ENCODE measurements at regions not wholly inside any gene's neighbourhood (a gene's known extent, or its start where the extent isn't known, plus 50 kb on each side); places are given as distances from the start of the nearest gene placed in this dataset.

- DNase-seq (ENCODE audit: low spot score), result no peak
These were observed 121.0 kb upstream of the PRDM1 start for GRCh38 chr6:105964979-105965760.

- no peak for DNase-seq (ENCODE audit: low spot score)
These were observed 132.0 kb upstream of the PRDM1 start for GRCh38 chr6:105954148-105954547.

GRCh38 chr6:105952772-105953690 lies 133.1 kb upstream of the PRDM1 start:
- no peak for DNase-seq (ENCODE audit: low spot score)

DNA sequence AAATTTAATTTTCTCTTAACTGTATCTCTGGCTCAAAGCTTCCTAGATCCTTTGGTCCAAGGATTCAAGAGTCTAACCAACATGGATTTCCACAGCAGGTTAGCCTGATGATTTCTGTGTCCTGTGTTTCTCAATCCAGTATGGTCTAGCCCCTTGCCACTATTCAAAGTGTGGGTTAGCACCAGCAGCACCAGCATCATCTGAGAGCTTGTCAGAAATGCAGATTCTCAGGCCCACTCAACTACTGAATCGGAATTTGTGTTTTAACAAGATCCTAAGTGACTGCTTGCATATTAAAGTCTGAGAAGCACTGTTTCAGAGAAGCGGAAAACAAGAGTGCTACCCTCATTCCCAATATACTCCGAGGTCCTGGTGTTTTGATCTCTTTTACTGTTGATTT lies 133.8 kb upstream of the PRDM1 start:
- no peak for DNase-seq (ENCODE audit: low spot score)

- no peak for DNase-seq (ENCODE audit: low spot score)
These were observed 134.8 kb upstream of the PRDM1 start for GRCh38 chr6:105951322-105951721.

- DNase-seq (ENCODE audit: low spot score), result peak; percentile 51
These were observed 136.3 kb upstream of the PRDM1 start for GRCh38 chr6:105949869-105950268.

DNA sequence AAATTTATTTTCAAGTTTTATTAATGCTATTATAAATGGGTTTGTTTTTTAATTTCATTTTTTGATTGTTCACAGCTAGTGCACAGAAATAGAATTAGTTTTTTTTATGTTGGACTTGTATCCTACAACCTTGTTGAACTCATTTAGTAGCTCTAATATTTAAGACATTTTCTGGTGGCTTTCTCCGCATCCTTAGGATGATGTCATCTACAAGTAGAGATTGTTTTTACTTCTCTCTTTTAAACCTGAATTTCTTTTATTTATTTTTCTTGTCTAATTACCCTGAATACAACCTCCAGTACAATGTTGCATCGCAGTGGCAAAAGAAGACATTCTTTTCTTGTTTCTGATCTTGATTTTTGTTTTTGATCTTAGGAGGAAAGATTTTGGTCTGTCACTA lies 142.6 kb upstream of the PRDM1 start:
- no peak for DNase-seq (ENCODE audit: low spot score)

- no peak for DNase-seq (ENCODE audit: low spot score)
These were observed 144.3 kb upstream of the PRDM1 start for GRCh38 chr6:105941621-105942412.

GRCh38 chr6:105940990-105941389 lies 145.1 kb upstream of the PRDM1 start:
- DNase-seq (ENCODE audit: low spot score), result no peak

GRCh38 chr6:105936972-105937371 lies 149.2 kb upstream of the PRDM1 start:
- DNase-seq (ENCODE audit: low spot score), result no peak

DNA sequence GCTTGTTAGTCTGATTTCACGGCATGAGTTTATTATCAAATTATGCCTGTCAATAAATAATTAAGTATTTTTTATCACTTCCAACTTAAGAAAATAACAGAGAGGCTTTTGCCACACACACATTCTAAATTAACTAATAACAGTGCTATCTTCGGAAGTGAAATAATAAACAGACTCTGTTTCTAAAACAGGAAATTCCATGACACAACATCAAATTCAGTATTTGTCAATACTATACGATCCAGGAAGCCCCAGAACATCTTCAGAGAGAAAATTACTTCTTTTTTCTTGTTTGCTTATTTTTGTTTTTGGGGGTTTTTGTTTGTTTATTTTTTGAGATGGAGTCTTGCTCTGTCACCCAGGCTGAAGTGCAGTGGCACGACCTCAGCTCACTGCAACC lies 150.7 kb upstream of the PRDM1 start:
- no peak for DNase-seq (ENCODE audit: low spot score)

DNA sequence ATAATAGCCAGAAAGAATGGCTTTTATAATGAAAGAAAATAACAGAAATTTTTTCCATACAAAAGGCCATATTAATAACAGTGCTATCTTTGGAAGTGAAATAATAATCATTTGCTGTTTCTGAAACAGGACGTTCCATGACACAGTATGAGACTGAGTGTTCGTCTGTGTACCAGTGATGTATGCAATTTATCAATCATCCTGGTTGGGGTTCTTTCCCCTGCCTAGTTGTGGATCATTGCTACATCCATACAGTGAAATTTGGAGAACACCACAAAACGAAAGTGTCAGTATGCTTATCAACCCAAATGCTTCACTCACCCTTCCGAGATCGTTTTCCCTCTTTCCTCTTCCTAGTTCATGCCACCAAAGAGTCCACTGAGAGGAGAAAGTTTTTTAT lies 151.4 kb upstream of the PRDM1 start:
- DNase-seq (ENCODE audit: low spot score), result no peak

DNA sequence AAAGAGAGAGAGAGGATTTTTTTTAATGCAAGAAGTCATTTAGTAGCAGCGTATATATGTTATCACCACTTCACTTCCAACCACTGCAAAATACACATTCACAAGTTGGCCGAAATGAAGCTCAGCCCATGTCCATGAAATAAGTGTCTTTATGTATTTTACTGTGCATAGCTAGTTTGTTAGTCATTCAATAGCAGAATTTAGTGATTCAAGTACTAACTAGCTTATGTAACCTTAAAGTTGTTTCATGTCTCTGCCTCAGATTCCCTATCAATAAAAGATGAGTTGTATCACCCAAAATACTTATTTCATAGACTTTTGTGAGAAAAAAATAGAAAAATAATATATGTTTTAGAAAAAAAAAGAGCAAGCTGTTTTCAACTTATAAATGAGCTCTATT lies 153.7 kb upstream of the PRDM1 start:
- no peak for DNase-seq (ENCODE audit: low spot score)

GRCh38 chr6:105929626-105930025 lies 156.5 kb upstream of the PRDM1 start:
- no peak for DNase-seq (ENCODE audit: low spot score)

GRCh38 chr6:105926318-105926717 lies 159.8 kb upstream of the PRDM1 start:
- DNase-seq (ENCODE audit: low spot score), result no peak

GRCh38 chr6:105925706-105926105 lies 160.4 kb upstream of the PRDM1 start:
- DNase-seq (ENCODE audit: low spot score), result no peak

DNA sequence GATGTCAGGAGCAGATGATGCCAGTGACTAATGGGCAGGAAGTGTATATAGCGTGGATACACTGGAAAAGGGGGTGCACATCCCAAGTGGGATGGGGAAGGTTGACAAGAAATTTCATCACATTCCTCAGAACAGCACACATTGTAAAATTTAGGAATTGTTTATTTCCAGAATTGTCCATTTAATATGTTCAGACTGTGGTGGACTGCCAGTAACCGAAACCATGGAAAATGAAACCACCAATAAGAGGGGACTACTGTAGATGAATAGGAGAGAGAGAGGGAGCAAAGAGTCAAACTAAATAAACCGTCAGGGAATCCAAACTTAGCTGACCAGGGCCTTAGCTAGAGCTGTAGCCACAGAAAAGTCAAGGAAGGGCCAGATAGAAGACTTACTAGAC lies 164.4 kb upstream of the PRDM1 start:
- DNase-seq (ENCODE audit: low spot score), result no peak

DNA sequence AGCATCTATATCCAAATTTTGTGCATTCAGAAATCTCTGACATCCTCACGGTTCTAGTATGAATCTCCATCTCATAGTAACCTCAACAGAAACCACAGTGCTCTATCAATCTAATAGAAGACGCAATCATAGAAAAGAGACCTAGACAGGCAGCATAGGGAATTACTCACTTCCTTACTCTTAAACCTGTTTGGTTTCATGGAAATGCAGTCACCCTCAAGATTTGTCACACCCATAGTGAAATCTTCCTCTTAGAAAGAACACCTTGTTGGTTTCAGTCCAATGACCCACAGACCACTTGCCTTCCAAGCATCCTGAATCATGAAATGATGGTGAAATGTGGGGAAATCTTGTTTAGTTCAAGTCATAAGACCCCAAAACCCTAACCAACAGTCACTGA lies 166.1 kb upstream of the PRDM1 start:
- no peak for DNase-seq (ENCODE audit: low spot score)

DNA sequence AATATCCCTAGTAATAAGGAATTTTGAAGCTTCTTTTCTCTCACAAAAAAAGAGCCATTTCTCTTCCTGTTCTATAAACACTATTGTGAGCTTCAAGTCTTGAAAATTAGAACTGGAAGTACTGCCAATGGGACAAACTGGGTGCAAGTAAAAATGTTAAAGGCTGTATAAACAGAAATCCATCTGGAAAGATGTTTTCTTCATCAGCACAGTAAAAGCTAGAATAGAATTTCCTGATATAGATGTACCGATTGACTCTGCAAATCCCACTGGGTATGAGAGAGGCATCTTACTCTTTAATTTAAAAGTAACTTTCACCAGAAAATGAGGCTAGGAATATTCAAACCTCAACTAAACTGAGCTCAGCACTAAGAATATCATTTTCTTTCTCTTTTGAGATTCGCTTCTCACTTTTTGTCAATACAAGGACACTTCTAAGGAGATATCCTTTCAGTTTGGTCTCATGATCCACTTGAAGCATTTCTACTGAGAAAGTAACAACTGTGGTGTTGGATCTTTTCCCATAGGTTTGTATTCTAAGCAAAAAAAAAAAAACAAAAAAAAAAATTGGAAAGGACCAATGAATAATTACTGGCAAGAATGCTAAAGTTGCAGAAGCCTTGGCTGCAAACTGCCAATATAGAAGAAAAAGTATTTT lies 169.0 kb upstream of the PRDM1 start:
- no peak for DNase-seq (ENCODE audit: low spot score)

DNA sequence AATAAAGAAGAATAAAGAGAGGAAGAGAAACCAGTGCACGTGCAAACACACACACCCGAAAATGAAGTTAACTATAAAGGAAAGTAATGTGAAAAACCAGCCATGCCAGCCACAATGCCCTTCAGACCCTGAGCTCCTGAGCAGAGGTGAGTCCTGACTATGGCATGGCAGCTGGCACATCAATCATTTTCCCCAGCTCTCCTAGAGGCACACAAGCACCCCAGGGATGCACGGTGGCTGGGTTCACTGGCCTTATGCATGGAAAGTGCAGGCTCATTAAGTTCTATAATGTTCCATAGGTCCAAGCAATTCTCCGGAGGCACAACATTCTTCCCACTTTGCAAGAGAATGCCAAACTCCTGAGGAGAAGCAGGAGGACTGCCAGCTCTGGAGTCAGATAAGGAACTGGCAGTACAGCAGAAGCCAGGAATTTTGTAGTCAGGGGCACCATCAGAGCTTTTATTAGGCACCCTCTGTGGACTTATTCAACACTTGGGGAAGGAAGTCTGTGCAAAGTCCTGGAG lies 175.0 kb upstream of the PRDM1 start:
- DNase-seq (ENCODE audit: low spot score), result no peak

- no peak for DNase-seq (ENCODE audit: low spot score)
These were observed 177.0 kb upstream of the PRDM1 start for GRCh38 chr6:105909106-105909505.

- no peak for DNase-seq (ENCODE audit: low spot score)
These were observed 178.1 kb upstream of the PRDM1 start for GRCh38 chr6:105907991-105908390.
